Karpas-422 (cell line): ENCODE measurements at regions not wholly inside any gene's neighbourhood (a gene's known extent, or its start where the extent isn't known, plus 50 kb on each side); places are given as distances from the start of the nearest gene placed in this dataset.
A peak's percentile ranks its signal among the peaks of the same experiment; 100 is the strongest.

Source experiments
- DNase-seq: peaks from one replicate; pipeline ENCODE4 v3.0.0-alpha.2; 2015
- H2AFZ ChIP-seq: fragments of 200-600 bp; sonication (generic); 2 replicates; pipeline ENCODE4 v1.6.1; 2014; ENCODE audit warnings: antibody characterized with exemption, low read length, mixed read lengths
- H3K27ac ChIP-seq: fragments of 200-600 bp; sonication (generic); 2 replicates; pipeline ENCODE4 v1.5.1; 2014; ENCODE audit warnings: mild to moderate bottlenecking, low read length, moderate library complexity
- H3K27me3 ChIP-seq: fragments of 200-600 bp; sonication (generic); 2 replicates; pipeline ENCODE4 v1.6.1; 2014; ENCODE audit warnings: low read length, mixed read lengths
- H3K36me3 ChIP-seq: fragments of 200-600 bp; sonication (generic); 2 replicates; pipeline ENCODE4 v1.6.1; 2014; ENCODE audit warnings: low read length, mixed read lengths; ENCODE audit not compliant: insufficient read depth
- H3K4me1 ChIP-seq: fragments of 200-600 bp; sonication (generic); 2 replicates; pipeline ENCODE4 v1.6.1; 2014; ENCODE audit warnings: mild to moderate bottlenecking, low read length, mixed read lengths
- H3K4me2 ChIP-seq: fragments of 200-600 bp; sonication (generic); 2 replicates; pipeline ENCODE4 v1.6.1; 2014; ENCODE audit warnings: low read length, low read depth, mild to moderate bottlenecking; ENCODE audit not compliant: poor library complexity, severe bottlenecking
- H3K4me3 ChIP-seq: fragments of 200-600 bp; sonication (generic); 2 replicates; pipeline ENCODE4 v1.5.1; 2014; ENCODE audit warnings: mild to moderate bottlenecking, antibody characterized with exemption, low read length, mixed read lengths
- H3K79me2 ChIP-seq: fragments of 200-600 bp; sonication (generic); 2 replicates; pipeline ENCODE4 v1.6.1; 2014; ENCODE audit warnings: mild to moderate bottlenecking, low read length, mixed read lengths
- H3K9ac ChIP-seq: fragments of 200-600 bp; sonication (generic); 2 replicates; pipeline ENCODE4 v1.6.0; 2014; ENCODE audit warnings: low read length
- H3K9me2 ChIP-seq: fragments of 200-600 bp; sonication (generic), shearing (Covaris generic); replicated peaks from 2 replicates; pipeline ENCODE4 v1.6.0; 2014; ENCODE audit warnings: mild to moderate bottlenecking, low read length, moderate library complexity; ENCODE audit not compliant: insufficient read depth
- H3K9me3 ChIP-seq: fragments of 300-700, 200-600 bp; sonication (generic); 2 replicates; pipeline ENCODE4 v1.6.1; 2014; ENCODE audit warnings: low read length, mixed read lengths
- H4K20me1 ChIP-seq: fragments of 200-600 bp; sonication (generic); 2 replicates; pipeline ENCODE4 v1.6.1; 2014; ENCODE audit warnings: mild to moderate bottlenecking, antibody characterized with exemption, low read length, low read depth; ENCODE audit not compliant: insufficient read depth

DNA sequence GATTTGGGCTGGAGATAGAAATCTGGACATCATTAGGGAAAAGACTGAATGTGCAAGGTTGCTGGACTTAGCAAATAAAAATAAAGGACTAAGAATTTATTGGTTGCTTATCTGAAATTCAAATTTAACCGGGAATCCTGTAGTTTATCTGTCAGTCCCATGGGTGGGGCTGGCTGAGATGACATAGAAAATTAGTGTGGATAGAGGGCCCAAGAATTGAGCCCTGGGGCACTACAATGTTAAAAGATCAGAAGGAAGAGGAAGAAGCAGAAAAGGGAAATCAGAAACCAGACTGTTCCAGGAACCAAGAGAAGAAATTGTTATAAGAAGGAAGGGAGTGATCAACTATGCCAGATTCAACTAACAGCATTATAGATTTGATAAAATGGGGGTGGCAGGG lies 96.7 kb upstream of the CCDC196 start:
- no peak overlapping the region for H3K4me3 ChIP-seq
- no peak for DNase-seq
- 0 out of 2 replicates have a peak, but pooled peaks cover 4% of the 10 kb centered on the region for H4K20me1 ChIP-seq
- no peaks in the 10 kb centered on the region for H3K9me3 ChIP-seq
- H3K27ac ChIP-seq = no peak overlapping the region
- H3K79me2 ChIP-seq = no peaks in the 10 kb centered on the region
- no peak overlapping the region for H3K9ac ChIP-seq
- no peaks in the 10 kb centered on the region for H3K9me2 ChIP-seq
- no peak overlapping the region for H3K4me2 ChIP-seq
- H2AFZ ChIP-seq = no peak overlapping the region
- H3K4me1 ChIP-seq = no peaks in the 10 kb centered on the region
- no peaks in the 10 kb centered on the region for H3K27me3 ChIP-seq
- H3K36me3 ChIP-seq = no peaks in the 10 kb centered on the region

DNA sequence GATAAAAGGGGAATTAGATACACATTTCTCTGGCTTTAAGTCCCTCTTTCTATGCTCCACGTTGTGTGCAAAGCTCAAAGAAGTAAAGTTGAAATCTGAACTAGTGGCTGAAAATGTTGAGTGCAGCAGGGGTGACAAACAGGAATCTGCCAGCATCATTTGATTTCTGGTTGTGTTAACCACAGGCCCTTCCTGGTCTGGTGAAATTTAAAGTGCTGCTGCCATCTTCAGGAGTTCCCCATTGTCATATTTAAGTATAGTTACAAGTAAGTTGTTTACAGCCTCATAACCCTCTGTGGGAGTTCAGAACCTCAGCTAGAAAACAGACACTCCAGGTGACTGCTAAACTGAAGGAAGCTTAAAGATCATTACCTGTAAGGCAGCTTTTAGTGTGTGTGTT lies 90.9 kb upstream of the CCDC196 start:
- H2AFZ ChIP-seq = no peak overlapping the region
- H3K9ac ChIP-seq = no peak overlapping the region
- H4K20me1 ChIP-seq = 0 out of 2 replicates have a peak, but pooled peaks cover 4% of the 10 kb centered on the region
- no peak for DNase-seq
- H3K4me3 ChIP-seq = no peak overlapping the region
- no peaks in the 10 kb centered on the region for H3K79me2 ChIP-seq
- H3K36me3 ChIP-seq = no peaks in the 10 kb centered on the region
- no peaks in the 10 kb centered on the region for H3K9me2 ChIP-seq
- no peak overlapping the region for H3K4me2 ChIP-seq
- H3K27me3 ChIP-seq = no peaks in the 10 kb centered on the region
- no peaks in the 10 kb centered on the region for H3K9me3 ChIP-seq
- H3K27ac ChIP-seq = no peak overlapping the region
- no peaks in the 10 kb centered on the region for H3K4me1 ChIP-seq

DNA sequence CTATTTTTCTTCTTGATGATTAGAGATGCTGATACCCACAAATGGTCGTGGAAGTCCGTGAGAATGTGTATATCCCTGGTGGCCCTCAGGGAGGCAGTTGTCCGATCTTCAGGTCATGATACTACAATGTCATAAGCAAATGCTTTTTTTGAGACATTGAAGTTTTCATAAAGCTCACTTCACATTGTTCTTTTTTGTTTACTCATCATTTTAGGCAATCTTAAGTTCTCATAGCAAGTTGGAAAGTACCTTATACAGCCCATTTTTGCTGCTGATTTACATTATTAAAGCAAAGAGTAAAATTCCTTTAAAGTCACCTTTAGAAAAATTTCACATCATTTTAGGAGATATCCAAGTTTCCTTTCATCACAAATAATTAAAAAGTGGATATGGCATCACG lies 90.0 kb upstream of the CCDC196 start:
- no peak overlapping the region for H2AFZ ChIP-seq
- no peaks in the 10 kb centered on the region for H3K9me2 ChIP-seq
- DNase-seq = no peak

DNA sequence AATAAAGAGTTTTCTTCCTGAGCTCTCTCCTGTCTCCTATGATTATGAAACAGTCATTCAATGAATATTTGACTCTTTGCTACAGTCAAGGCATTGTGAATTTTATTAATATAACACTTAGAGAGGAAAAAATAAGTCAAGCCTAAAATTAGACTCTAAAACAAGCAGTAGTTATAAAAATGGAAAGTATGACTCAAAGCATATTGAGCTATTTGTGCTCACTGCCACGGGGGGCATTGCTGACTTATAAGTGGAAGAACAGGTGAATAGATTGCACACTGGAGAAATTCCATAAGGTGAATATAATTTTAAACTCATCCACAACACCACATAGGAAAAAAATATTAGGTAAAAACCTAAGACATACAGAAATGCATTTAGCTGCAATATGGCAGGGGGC lies 87.7 kb upstream of the CCDC196 start:
- Histone ChIP-seq H3K4me2 (no peak overlapping the region), H2AFZ (no peak overlapping the region), H3K9me2 (no peaks in the 10 kb centered on the region), H3K36me3 (no peaks in the 10 kb centered on the region), H3K79me2 (no peaks in the 10 kb centered on the region), H3K4me3 (no peak overlapping the region), H4K20me1 (0 out of 2 replicates have a peak, but pooled peaks cover 4% of the 10 kb centered on the region), H3K27ac (no peak overlapping the region), H3K4me1 (no peaks in the 10 kb centered on the region), H3K9me3 (no peaks in the 10 kb centered on the region), H3K27me3 (no peaks in the 10 kb centered on the region), H3K9ac (no peak overlapping the region)
- DNase-seq = no peak

More for the DNA sequence above, 90.0 kb upstream of the CCDC196 start:
- H3K36me3 ChIP-seq = no peaks in the 10 kb centered on the region
- no peak overlapping the region for H3K4me2 ChIP-seq
- H3K4me1 ChIP-seq = no peaks in the 10 kb centered on the region
- no peaks in the 10 kb centered on the region for H3K9me3 ChIP-seq
- H3K27me3 ChIP-seq = no peaks in the 10 kb centered on the region
- no peak overlapping the region for H3K9ac ChIP-seq
- H4K20me1 ChIP-seq = 0 out of 2 replicates have a peak, but pooled peaks cover 4% of the 10 kb centered on the region
- no peak overlapping the region for H3K27ac ChIP-seq
- no peak overlapping the region for H3K4me3 ChIP-seq
- H3K79me2 ChIP-seq = no peaks in the 10 kb centered on the region

DNA sequence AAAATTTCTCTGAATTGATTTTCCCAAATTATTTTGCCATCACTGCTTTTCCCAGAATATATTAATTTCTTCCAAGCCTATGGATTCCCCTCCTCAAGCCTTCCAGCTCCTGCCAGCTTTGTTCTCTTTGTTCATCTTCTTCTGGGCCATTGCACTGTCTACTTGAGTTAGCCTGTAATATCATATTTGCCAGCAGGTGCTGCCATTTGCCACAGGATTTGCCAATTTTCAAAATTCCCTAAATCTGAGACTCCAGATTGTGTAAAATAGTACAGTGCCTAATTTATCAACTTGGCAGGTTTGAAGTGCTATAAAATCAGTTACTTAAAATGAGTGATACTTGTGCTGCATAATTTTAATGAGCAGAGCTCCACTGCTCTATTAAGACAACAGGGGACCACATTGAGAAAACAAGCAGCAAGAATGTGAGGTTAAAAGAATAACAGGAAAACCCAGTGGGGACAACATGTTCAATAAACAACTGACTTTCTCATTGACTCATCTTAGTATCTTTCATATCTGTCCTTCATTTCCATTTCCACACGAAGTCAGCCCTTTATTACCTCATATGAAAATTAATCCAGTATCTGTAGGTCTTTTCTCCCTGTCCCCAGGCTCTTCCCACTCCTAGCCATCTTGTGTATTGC lies 84.6 kb upstream of the CCDC196 start:
- no peaks in the 10 kb centered on the region for H3K79me2 ChIP-seq
- H4K20me1 ChIP-seq = no peaks in the 10 kb centered on the region
- H3K27ac ChIP-seq = no peak overlapping the region
- no peaks in the 10 kb centered on the region for H3K36me3 ChIP-seq
- no peaks in the 10 kb centered on the region for H3K4me1 ChIP-seq
- no peaks in the 10 kb centered on the region for H3K9me3 ChIP-seq
- H3K4me2 ChIP-seq = no peak overlapping the region
- no peak for DNase-seq
- H3K9me2 ChIP-seq = no peaks in the 10 kb centered on the region
- H2AFZ ChIP-seq = no peak overlapping the region
- no peaks in the 10 kb centered on the region for H3K27me3 ChIP-seq
- no peak overlapping the region for H3K4me3 ChIP-seq
- no peak overlapping the region for H3K9ac ChIP-seq

DNA sequence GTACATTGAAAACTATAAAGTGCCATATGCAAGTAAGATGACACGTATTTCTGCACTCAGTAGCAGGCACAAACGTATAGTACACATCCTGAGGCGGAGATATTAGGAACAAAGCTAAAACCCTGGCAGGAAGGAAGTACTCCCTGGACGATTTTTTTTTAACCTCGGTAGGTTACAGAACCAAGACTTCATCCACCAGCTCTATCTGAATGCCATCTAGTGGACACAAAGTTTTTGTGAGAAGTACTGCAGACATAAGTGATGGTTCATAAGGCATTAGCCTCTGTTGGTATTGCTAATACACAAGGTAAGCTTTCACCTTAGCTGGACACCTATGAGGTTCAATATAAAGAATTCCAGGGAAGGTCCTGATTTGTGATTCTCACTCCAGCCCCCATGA lies 83.0 kb upstream of the CCDC196 start:
- no peaks in the 10 kb centered on the region for H3K9me3 ChIP-seq
- H3K9ac ChIP-seq = no peak overlapping the region
- no peak overlapping the region for H3K4me2 ChIP-seq
- no peak overlapping the region for H2AFZ ChIP-seq
- H3K36me3 ChIP-seq = no peaks in the 10 kb centered on the region
- no peaks in the 10 kb centered on the region for H3K4me1 ChIP-seq
- no peaks in the 10 kb centered on the region for H3K27me3 ChIP-seq
- no peak overlapping the region for H3K4me3 ChIP-seq
- H3K9me2 ChIP-seq = no peaks in the 10 kb centered on the region
- no peaks in the 10 kb centered on the region for H4K20me1 ChIP-seq
- no peak overlapping the region for H3K27ac ChIP-seq
- DNase-seq = peak; percentile 79
- H3K79me2 ChIP-seq = no peaks in the 10 kb centered on the region

DNA sequence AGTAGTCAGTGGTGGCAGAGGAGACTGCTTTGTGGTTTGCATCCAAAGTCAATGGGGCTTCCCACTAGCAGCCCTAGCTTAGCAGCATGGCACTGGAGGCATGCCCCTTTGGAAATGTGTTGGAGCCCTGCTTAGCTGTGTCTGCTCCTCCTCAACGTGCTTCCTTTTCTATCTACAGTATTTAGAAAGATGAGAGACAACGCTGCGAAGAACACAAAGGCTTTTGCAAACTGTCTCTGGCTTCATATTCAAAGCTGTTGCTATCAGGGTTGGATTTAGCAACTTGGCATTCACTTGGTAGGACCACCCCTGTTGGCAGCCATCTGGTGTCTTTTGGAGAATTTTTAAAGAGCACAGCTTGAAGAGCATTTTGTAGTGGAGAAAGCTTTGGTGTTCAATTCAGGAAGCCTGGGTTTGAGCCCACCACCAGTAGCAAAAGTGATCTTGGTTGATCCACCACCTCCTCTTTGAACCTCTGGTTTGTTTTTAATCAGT lies 82.1 kb upstream of the CCDC196 start:
- no peaks in the 10 kb centered on the region for H3K27me3 ChIP-seq
- H4K20me1 ChIP-seq = no peaks in the 10 kb centered on the region
- H2AFZ ChIP-seq = no peak overlapping the region
- no peak overlapping the region for H3K4me2 ChIP-seq
- no peaks in the 10 kb centered on the region for H3K4me1 ChIP-seq
- H3K9ac ChIP-seq = no peak overlapping the region
- no peak for DNase-seq
- H3K9me3 ChIP-seq = no peaks in the 10 kb centered on the region
- no peaks in the 10 kb centered on the region for H3K9me2 ChIP-seq
- no peak overlapping the region for H3K4me3 ChIP-seq
- H3K79me2 ChIP-seq = no peaks in the 10 kb centered on the region
- H3K36me3 ChIP-seq = no peaks in the 10 kb centered on the region
- H3K27ac ChIP-seq = no peak overlapping the region

DNA sequence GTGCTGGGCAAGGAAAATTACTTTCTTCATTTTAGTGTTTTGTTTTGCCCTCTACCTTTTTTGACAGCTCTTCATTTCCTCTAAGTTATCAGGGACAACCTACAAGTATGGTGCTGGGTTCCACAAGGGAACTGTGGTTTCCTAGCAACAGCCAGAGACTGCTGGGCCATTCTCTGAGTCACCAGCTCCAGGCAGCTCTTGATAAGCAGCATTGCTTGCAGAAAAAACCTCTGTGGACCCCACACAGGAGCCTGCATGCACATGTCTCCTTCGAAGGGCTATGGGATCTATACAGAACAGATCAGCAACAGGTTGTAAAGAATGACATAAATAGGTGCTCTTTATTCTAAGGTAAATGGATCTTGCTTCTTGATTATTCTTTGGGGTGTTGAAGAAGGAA lies 81.0 kb upstream of the CCDC196 start:
- Histone ChIP-seq H3K36me3 (no peaks in the 10 kb centered on the region), H3K9ac (no peak overlapping the region), H3K9me3 (no peaks in the 10 kb centered on the region), H3K4me3 (no peak overlapping the region), H3K4me1 (no peaks in the 10 kb centered on the region), H3K27ac (no peak overlapping the region), H4K20me1 (no peaks in the 10 kb centered on the region), H3K9me2 (no peaks in the 10 kb centered on the region), H3K79me2 (no peaks in the 10 kb centered on the region), H3K27me3 (no peaks in the 10 kb centered on the region), H2AFZ (no peak overlapping the region), H3K4me2 (no peak overlapping the region)
- no peak for DNase-seq
